Stomach (tissue), 4 donors: ENCODE measurements at regions not wholly inside any gene's neighbourhood (a gene's known extent, or its start where the extent isn't known, plus 50 kb on each side); places are given as distances from the start of the nearest gene placed in this dataset.

Experiments used
- EP300 ChIP-seq: sonication (generic); formaldehyde crosslinking; IDR thresholded peaks from one replicate; pipeline ENCODE4 v1.6.1; 2017; ENCODE audit warnings: antibody characterized with exemption
- POLR2A ChIP-seq, 4 donors: fragments of 450-650 bp; IDR thresholded peaks; one replicate each; pipeline ENCODE4 v1.6.1; 2016; ENCODE audit warnings: antibody characterized with exemption in 4 of 4, control low read depth in 2 of 4, mild to moderate bottlenecking in 1 of 4, moderate library complexity in 1 of 4
- TF ChIP-seq, protein P1 (sequence below), 7 experiments: fragments of 450-650 bp in 4 of 7; fragments of 200-600 bp in 3 of 7; sonication (generic) in 3 of 7; IDR thresholded peaks; one replicate each; pipeline ENCODE4 v1.5.1; 2016 to 2019; ENCODE audit warnings: antibody characterized with exemption in 7 of 7, control low read depth in 2 of 7, mild to moderate bottlenecking in 1 of 7

- no peak for TF ChIP-seq POLR2A (IDR thresholded peaks at IDR 0.05)
- TF ChIP-seq, protein P1, sequence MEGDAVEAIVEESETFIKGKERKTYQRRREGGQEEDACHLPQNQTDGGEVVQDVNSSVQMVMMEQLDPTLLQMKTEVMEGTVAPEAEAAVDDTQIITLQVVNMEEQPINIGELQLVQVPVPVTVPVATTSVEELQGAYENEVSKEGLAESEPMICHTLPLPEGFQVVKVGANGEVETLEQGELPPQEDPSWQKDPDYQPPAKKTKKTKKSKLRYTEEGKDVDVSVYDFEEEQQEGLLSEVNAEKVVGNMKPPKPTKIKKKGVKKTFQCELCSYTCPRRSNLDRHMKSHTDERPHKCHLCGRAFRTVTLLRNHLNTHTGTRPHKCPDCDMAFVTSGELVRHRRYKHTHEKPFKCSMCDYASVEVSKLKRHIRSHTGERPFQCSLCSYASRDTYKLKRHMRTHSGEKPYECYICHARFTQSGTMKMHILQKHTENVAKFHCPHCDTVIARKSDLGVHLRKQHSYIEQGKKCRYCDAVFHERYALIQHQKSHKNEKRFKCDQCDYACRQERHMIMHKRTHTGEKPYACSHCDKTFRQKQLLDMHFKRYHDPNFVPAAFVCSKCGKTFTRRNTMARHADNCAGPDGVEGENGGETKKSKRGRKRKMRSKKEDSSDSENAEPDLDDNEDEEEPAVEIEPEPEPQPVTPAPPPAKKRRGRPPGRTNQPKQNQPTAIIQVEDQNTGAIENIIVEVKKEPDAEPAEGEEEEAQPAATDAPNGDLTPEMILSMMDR (IDR thresholded peaks at IDR 0.05): no peak
- TF ChIP-seq EP300: no peak
Observed at GRCh38 chr2:147711031-147711430, 133.8 kb upstream of the ACVR2A start.
